ENCODE measurements at regions not wholly inside any gene's neighbourhood (a gene's known extent, or its start where the extent isn't known, plus 50 kb on each side); places are given as distances from the start of the nearest gene placed in this dataset.

GRCh38 chr4:31041853-31042252 lies 321.7 kb downstream of the PCDH7 start:
- peak overlapping the region in 1 of 2 experiments; percentile 6; a peak in 1 of 4 replicates for H3K4me3 ChIP-seq (replicated peaks in 1 of 2; ENCODE audit: low read depth in 1 of 2, low read length in 2 of 2)
- no peak for TF ChIP-seq EZH2 (IDR thresholded peaks at IDR 0.05)
- TF ChIP-seq JUND (IDR thresholded peaks at IDR 0.05): 0 out of 2 replicates have a peak, but pooled peaks have one; percentile 37
- 0 out of 2 replicates have a peak, but pooled peaks have one; percentile 38 for TF ChIP-seq SIN3A (IDR thresholded peaks at IDR 0.05; ENCODE audit: low read depth)
- TF ChIP-seq REST (IDR thresholded peaks at IDR 0.05; ENCODE audit: low read depth): no peak
- ChIA-PET POLR2A (no interaction called here), RAD21 (ENCODE audit: low non-redundant PET in 1 of 2, low total read pairs in 2 of 2, uncharacterized antibody in 2 of 2, unreplicated experiment in 2 of 2) (no interaction called here), CTCF (no interaction called here)
- DNase-seq (ENCODE audit: low read depth, low spot score) (no peak), ATAC-seq (peak; percentile 53)
- H4K20me1 ChIP-seq (ENCODE audit: insufficient read depth): no peaks in the 10 kb centered on the region
- peaks cover 89 to 97% of the 10 kb centered on the region in 2 experiments for H3K4me1 ChIP-seq (ENCODE audit: control insufficient read depth in 1 of 2, insufficient read depth in 2 of 2, low read length in 2 of 2)
- no peaks in the 10 kb centered on the region for H3K27me3 ChIP-seq (ENCODE audit: insufficient read depth, low read length)
- 0 out of 4 replicates have a peak, but pooled peaks cover 0 to under 1% of the 10 kb centered on the region in 2 experiments for H3K36me3 ChIP-seq (ENCODE audit: control insufficient read depth in 1 of 2, insufficient read depth in 2 of 2, low read length in 2 of 2)
- peaks cover 100% of the 10 kb centered on the region for H3K79me2 ChIP-seq (ENCODE audit: insufficient read depth, low read length)
- intact Hi-C loops (cut with micrococcal nuclease): loop anchor here (10.0 kb wide), 1 partner anchor 633 kb away; no protein-coding TSS in a partner anchor
- H3K9me2 ChIP-seq (ENCODE audit: insufficient read depth): no peaks in the 10 kb centered on the region
- H3K4me2 ChIP-seq (ENCODE audit: low read length): peak overlapping the region; percentile 69
- no peak overlapping the region for H2AFZ ChIP-seq (ENCODE audit: low read depth, low read length, poor library complexity, severe bottlenecking)
- BruUV-seq (replicated peaks): no TSS peak
- no peaks in the 10 kb centered on the region for H3K9me3 ChIP-seq (ENCODE audit: control insufficient read depth in 1 of 2, insufficient read depth in 1 of 2, low read depth in 1 of 2, low read length in 2 of 2)
- peak overlapping the region; percentile 57 for H3K9ac ChIP-seq (ENCODE audit: low read length)
- H3K27ac ChIP-seq (ENCODE audit: low read depth, low read length): peak overlapping the region; percentile 86

GRCh38 chr4:31043382-31044062 lies 323.4 kb downstream of the PCDH7 start:
- H4K20me1 ChIP-seq (ENCODE audit: insufficient read depth): no peaks in the 10 kb centered on the region
- RAD21 ChIA-PET (ENCODE audit: low non-redundant PET in 1 of 2, low total read pairs in 2 of 2, uncharacterized antibody in 2 of 2, unreplicated experiment in 2 of 2): no interaction called here
- no peak overlapping the region for H2AFZ ChIP-seq (ENCODE audit: low read depth, low read length, poor library complexity, severe bottlenecking)
- no peaks in the 10 kb centered on the region for H3K9me2 ChIP-seq (ENCODE audit: insufficient read depth)
- no peaks in the 10 kb centered on the region for H3K27me3 ChIP-seq (ENCODE audit: insufficient read depth, low read length)
- H3K79me2 ChIP-seq (ENCODE audit: insufficient read depth, low read length): peaks cover 100% of the 10 kb centered on the region
- CTCF ChIA-PET: no interaction called here
- no peak for DNase-seq (ENCODE audit: low read depth, low spot score)
- peaks cover 93 to 100% of the 10 kb centered on the region in 2 experiments for H3K4me1 ChIP-seq (ENCODE audit: control insufficient read depth in 1 of 2, insufficient read depth in 2 of 2, low read length in 2 of 2)
- peak overlapping the region; percentile 86 for H3K27ac ChIP-seq (ENCODE audit: low read depth, low read length)
- no peak for TF ChIP-seq TCF7L2 (IDR thresholded peaks at IDR 0.05; ENCODE audit: borderline replicate concordance, extremely low read depth, insufficient read depth, insufficient read length)
- TF ChIP-seq CBX3 (IDR thresholded peaks at IDR 0.05; ENCODE audit: low read depth): 0 out of 2 replicates have a peak, but pooled peaks have one; percentile 15
- TSS peak; percentile 18 for BruUV-seq (replicated peaks)
- H3K9ac ChIP-seq (ENCODE audit: low read length): peak overlapping the region; percentile 57
- no peak for ATAC-seq
- no peaks in the 10 kb centered on the region for H3K9me3 ChIP-seq (ENCODE audit: control insufficient read depth in 1 of 2, insufficient read depth in 1 of 2, low read depth in 1 of 2, low read length in 2 of 2)
- no peak overlapping the region for H3K4me3 ChIP-seq (replicated peaks in 1 of 2; ENCODE audit: low read depth in 1 of 2, low read length in 2 of 2)
- intact Hi-C loops (cut with micrococcal nuclease): loop anchor here (10.0 kb wide), 1 partner anchor 631 kb away; no protein-coding TSS in a partner anchor
- no peaks in the 10 kb centered on the region for H3K36me3 ChIP-seq (ENCODE audit: control insufficient read depth in 1 of 2, insufficient read depth in 2 of 2, low read length in 2 of 2)
- peak overlapping the region; percentile 69 for H3K4me2 ChIP-seq (ENCODE audit: low read length)
- POLR2A ChIA-PET: no interaction called here

All from HCT116 (cell line).